Astrocyte of the hippocampus (primary cell): ENCODE measurements at regions not wholly inside any gene's neighbourhood (a gene's known extent, or its start where the extent isn't known, plus 50 kb on each side); places are given as distances from the start of the nearest gene placed in this dataset.
"Not testable (repeated sequence)": the region's sequence is repeated elsewhere in the genome, so short reads cannot be mapped to it uniquely, and the experiment has no call there.

Experiments used
- DNase-seq: peaks from one replicate; pipeline ENCODE4 v3.0.0; 2011; ENCODE audit warnings: low read depth, low spot score

- peak; percentile 94 for DNase-seq
These were observed 90.6 kb upstream of the CIBAR2 start for GRCh38 chr16:85202631-85203461.

- peak; percentile 26 for DNase-seq
These were observed 91.2 kb upstream of the CIBAR2 start for GRCh38 chr16:85203462-85203813.

- DNase-seq, result peak; percentile 51
These were observed 92.2 kb upstream of the CIBAR2 start for GRCh38 chr16:85204242-85205010.

- not testable (repeated sequence) for DNase-seq
These were observed 93.0 kb upstream of the CIBAR2 start for GRCh38 chr16:85205257-85205656.

GRCh38 chr16:85205747-85206471 lies 93.6 kb upstream of the CIBAR2 start:
- peak; percentile 50 for DNase-seq

- peak; percentile 85 for DNase-seq
These were observed 94.4 kb upstream of the CIBAR2 start for GRCh38 chr16:85206472-85207356.

GRCh38 chr16:85207357-85207921 lies 95.2 kb upstream of the CIBAR2 start:
- DNase-seq, result peak; percentile 34

- DNase-seq, result no peak
These were observed 95.9 kb upstream of the CIBAR2 start for GRCh38 chr16:85208181-85208580.

- no peak for DNase-seq
These were observed 96.6 kb upstream of the CIBAR2 start for GRCh38 chr16:85208643-85209520.

- DNase-seq, result no peak
These were observed 97.4 kb upstream of the CIBAR2 start for GRCh38 chr16:85209526-85210121.

- DNase-seq, result peak; percentile 74
These were observed 98.3 kb upstream of the CIBAR2 start for GRCh38 chr16:85210423-85211169.

GRCh38 chr16:85211271-85211801 lies 99.1 kb upstream of the CIBAR2 start:
- peak; percentile 84 for DNase-seq

- DNase-seq, result no peak
These were observed 101.8 kb upstream of the CIBAR2 start for GRCh38 chr16:85213926-85214675.

- no peak for DNase-seq
These were observed 103.3 kb upstream of the CIBAR2 start for GRCh38 chr16:85215478-85216118.

GRCh38 chr16:85216522-85217375 lies 104.5 kb upstream of the CIBAR2 start:
- DNase-seq, result no peak

- DNase-seq, result peak; percentile 91
These were observed 108.0 kb upstream of the CIBAR2 start for GRCh38 chr16:85220125-85220839.
